ENCODE measurements at regions not wholly inside any gene's neighbourhood (a gene's known extent, or its start where the extent isn't known, plus 50 kb on each side); places are given as distances from the start of the nearest gene placed in this dataset.

DNA sequence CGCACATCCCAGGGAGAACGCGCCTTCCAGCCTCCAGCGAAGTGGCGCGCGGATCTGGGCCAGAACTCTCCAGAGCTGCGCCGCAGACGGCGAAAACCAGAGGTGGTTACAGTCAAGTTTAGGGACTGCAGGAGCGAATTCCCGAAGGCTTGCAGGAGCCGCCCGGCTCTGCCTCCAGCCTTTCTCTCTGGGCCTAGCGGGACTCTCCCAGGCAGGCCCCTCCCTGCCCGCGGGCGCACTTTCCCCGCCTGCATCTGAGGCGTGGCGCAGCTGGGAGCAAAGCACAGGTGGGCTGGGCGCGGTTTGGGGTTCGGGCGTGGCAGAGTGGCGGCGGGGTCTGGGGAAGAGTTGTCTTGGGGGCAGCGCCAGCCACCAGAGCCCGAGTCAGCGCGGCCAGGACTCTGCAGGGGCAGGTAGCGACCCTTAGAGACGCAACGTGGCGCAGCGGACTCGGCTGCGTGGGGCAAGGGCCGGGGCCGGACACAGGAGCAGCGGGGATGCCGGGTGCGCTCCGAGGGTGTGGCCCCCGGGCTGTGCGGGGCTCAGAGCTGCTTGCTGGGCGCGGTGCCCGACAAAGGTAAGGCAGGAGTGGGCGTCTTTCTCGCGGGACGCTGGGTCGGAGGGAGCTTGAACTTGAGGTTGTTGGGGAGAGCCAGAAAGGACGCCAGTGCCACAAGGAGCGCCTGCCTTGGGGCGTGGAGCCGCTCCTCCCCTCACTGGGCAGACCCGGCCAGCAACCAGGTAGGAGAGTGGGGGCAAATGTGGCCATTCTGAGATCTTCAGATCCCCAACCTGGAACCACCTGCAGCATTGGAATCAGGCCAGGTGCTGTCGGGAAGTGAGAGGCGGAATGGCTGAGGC lies 1126.0 kb downstream of the AACS start:
- H3K27me3 ChIP-seq: peaks cover 47% of the 10 kb centered on the region
- no peaks in the 10 kb centered on the region for H3K4me1 ChIP-seq (ENCODE audit: low read depth)
- DNase-seq (ENCODE audit: low read depth in 1 of 2, low spot score in 1 of 2): peak; percentile 2 to 46
- no peak overlapping the region for H3K27ac ChIP-seq
- H3K4me3 ChIP-seq: peak overlapping the region; percentile 22
- TF ChIP-seq, protein P1, sequence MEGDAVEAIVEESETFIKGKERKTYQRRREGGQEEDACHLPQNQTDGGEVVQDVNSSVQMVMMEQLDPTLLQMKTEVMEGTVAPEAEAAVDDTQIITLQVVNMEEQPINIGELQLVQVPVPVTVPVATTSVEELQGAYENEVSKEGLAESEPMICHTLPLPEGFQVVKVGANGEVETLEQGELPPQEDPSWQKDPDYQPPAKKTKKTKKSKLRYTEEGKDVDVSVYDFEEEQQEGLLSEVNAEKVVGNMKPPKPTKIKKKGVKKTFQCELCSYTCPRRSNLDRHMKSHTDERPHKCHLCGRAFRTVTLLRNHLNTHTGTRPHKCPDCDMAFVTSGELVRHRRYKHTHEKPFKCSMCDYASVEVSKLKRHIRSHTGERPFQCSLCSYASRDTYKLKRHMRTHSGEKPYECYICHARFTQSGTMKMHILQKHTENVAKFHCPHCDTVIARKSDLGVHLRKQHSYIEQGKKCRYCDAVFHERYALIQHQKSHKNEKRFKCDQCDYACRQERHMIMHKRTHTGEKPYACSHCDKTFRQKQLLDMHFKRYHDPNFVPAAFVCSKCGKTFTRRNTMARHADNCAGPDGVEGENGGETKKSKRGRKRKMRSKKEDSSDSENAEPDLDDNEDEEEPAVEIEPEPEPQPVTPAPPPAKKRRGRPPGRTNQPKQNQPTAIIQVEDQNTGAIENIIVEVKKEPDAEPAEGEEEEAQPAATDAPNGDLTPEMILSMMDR (IDR thresholded peaks at IDR 0.05; ENCODE audit: low read depth, low read length): no peak
- H3K9me3 ChIP-seq (ENCODE audit: low read depth): no peaks in the 10 kb centered on the region
- H3K36me3 ChIP-seq: no peaks in the 10 kb centered on the region

DNA sequence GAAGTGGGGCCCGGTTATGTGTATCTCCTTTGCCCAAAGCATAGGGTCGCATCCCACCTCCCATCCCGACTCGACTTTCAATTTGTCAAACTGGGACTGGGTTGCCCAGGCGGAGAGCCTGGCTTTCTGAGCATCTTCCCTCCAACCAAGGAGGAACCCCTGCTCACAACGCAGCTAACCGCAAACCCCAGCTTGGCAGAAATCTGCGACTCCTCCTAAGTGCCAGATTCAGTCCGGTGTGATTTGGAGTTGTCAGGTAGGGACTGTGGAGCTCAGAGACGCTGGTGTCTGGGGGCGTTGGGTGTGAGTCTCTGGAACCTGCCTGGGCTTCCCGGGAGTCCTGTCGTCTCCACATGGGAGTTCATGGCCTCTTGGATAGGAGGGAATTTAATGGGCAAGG lies 1126.7 kb downstream of the AACS start:
- H3K4me1 ChIP-seq (ENCODE audit: low read depth): no peaks in the 10 kb centered on the region
- no peak overlapping the region for H3K27ac ChIP-seq
- no peak overlapping the region for H3K4me3 ChIP-seq
- H3K36me3 ChIP-seq: no peaks in the 10 kb centered on the region
- DNase-seq (ENCODE audit: low read depth in 1 of 2, low spot score in 1 of 2): no peak
- H3K27me3 ChIP-seq: peaks cover 47% of the 10 kb centered on the region
- H3K9me3 ChIP-seq (ENCODE audit: low read depth): no peaks in the 10 kb centered on the region
- TF ChIP-seq, protein P1 (IDR thresholded peaks at IDR 0.05; ENCODE audit: low read depth, low read length): no peak

DNA sequence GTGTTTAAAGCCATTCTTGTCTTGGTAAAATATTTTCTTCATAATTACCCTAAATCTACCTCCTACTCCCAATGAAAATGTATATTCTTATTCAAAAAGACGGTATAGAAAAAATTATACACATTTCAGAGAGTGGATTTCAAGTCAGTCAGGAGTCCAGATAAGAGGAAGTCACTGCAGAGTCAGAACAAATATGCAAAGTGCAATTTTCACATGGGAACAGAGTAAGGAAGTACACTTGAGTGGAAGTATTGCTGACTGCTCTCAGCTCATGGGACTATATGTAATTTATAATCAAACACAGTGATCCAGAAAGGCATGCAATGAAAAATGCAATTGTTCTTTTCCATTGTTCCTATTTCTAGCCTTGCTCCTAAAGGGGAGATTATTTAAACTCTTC lies 1128.0 kb downstream of the AACS start:
- H3K27me3 ChIP-seq: peaks cover 47% of the 10 kb centered on the region

DNA sequence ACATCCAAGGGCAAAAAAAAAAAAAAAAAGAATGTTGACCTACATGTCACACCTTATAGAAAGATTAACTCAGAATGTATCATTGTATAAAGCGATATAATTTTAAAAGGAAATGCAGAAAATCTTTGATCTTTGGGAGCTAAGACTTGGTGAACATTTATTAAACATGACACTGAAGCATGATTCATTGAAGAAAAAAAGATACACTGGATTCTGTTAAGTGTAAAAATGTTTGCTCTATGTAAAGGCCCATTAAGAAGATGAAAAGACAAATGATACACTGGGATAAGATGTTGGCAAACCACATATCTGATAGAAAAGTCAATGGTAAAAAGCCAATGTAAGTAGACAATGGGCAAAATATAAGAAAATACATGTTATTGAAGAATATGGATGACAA lies 1131.0 kb downstream of the AACS start:
- no peaks in the 10 kb centered on the region for H3K9me3 ChIP-seq (ENCODE audit: low read depth)
- no peak for DNase-seq (ENCODE audit: low read depth in 1 of 2, low spot score in 1 of 2)
- no peak overlapping the region for H3K4me3 ChIP-seq
- H3K27me3 ChIP-seq: peaks cover 19% of the 10 kb centered on the region
- no peaks in the 10 kb centered on the region for H3K36me3 ChIP-seq
- no peaks in the 10 kb centered on the region for H3K4me1 ChIP-seq (ENCODE audit: low read depth)
- H3K27ac ChIP-seq: no peak overlapping the region
- TF ChIP-seq, protein P1 (IDR thresholded peaks at IDR 0.05; ENCODE audit: low read depth, low read length): no peak

More for the DNA sequence above, 1128.0 kb downstream of the AACS start:
- H3K36me3 ChIP-seq: no peaks in the 10 kb centered on the region
- TF ChIP-seq, protein P1 (IDR thresholded peaks at IDR 0.05; ENCODE audit: low read depth, low read length): no peak
- DNase-seq (ENCODE audit: low read depth in 1 of 2, low spot score in 1 of 2): no peak
- H3K4me1 ChIP-seq (ENCODE audit: low read depth): no peaks in the 10 kb centered on the region
- no peak overlapping the region for H3K27ac ChIP-seq
- no peak overlapping the region for H3K4me3 ChIP-seq
- no peaks in the 10 kb centered on the region for H3K9me3 ChIP-seq (ENCODE audit: low read depth)

DNA sequence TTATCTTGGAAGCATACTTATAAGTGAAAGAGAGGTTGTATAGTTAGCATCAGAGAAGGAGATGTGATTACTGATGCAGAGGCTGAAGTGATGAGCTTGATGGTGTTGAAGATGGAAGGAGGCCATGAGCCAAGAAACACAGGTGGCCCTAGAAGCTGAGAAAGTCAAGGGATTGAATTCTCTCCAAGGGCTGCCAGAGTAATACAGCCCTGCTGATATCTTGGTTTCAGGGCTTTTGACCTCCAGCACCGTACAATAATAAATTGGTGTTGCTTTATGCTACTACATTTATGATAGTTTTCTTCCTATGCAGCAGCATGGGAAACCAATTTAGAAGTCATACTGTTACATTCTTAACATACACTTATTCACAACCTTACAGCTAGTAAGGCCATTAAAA lies 1133.3 kb downstream of the AACS start:
- Histone ChIP-seq H3K36me3 (no peaks in the 10 kb centered on the region), H3K27me3 (no peaks in the 10 kb centered on the region), H3K27ac (no peak overlapping the region), H3K9me3 (ENCODE audit: low read depth) (no peaks in the 10 kb centered on the region), H3K4me1 (ENCODE audit: low read depth) (no peaks in the 10 kb centered on the region), H3K4me3 (no peak overlapping the region)
- TF ChIP-seq, protein P1 (IDR thresholded peaks at IDR 0.05; ENCODE audit: low read depth, low read length): no peak
- no peak for DNase-seq (ENCODE audit: low read depth in 1 of 2, low spot score in 1 of 2)
